ENCODE measurements at regions not wholly inside any gene's neighbourhood (a gene's known extent, or its start where the extent isn't known, plus 50 kb on each side); places are given as distances from the start of the nearest gene placed in this dataset.

DNA sequence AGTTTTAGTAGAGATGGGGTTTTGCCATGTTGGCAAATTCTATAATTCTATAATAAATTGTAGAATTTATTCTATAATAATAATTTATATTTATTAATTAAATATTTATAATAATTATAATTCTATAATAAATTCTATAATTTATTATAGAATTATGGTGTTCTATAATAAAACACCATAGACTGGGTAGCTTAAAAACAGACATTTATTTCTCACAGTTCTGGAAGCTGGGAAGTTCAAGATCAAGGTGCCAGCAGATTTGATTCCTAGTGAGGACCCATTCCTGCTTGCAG is 130.9 kb upstream of the PELI1 start:
- TF ChIP-seq POLR2AphosphoS5 (IDR thresholded peaks at IDR 0.05; ENCODE audit: borderline replicate concordance, low read depth, low read length): no peak
- TF ChIP-seq EZH2 (IDR thresholded peaks at IDR 0.05): no peak
